C4-2B (cell line): ENCODE measurements at regions not wholly inside any gene's neighbourhood (a gene's known extent, or its start where the extent isn't known, plus 50 kb on each side); places are given as distances from the start of the nearest gene placed in this dataset.

Experiments
- CTCF ChIP-seq: fragments of 450-650 bp; conservative IDR thresholded peaks from 2 replicates; pipeline ENCODE4 v1.5.1; 2017; ENCODE audit warnings: mild to moderate bottlenecking
- ZFX ChIP-seq: fragments of 450-650 bp; IDR thresholded peaks from 2 replicates; pipeline ENCODE4 v1.6.1; 2017

- no peak for TF ChIP-seq CTCF
- TF ChIP-seq ZFX = no peak
These were observed 216.3 kb upstream of the ATXN7L3B start for GRCh38 chr12:74321381-74321780.
